T1000 (cell line): ENCODE measurements at regions not wholly inside any gene's neighbourhood (a gene's known extent, or its start where the extent isn't known, plus 50 kb on each side); places are given as distances from the start of the nearest gene placed in this dataset.
"Not testable (repeated sequence)": the region's sequence is repeated elsewhere in the genome, so short reads cannot be mapped to it uniquely, and the experiment has no call there.

Experiments
- DNase-seq: peaks from one replicate; lab custom pipeline; 2025; ENCODE audit warnings: mixed read lengths; lab: John Stamatoyannopoulos, UW

- no peak for DNase-seq
These were observed 1840.1 kb upstream of the RAG2 start for GRCh38 chr11:38438091-38438490.

GRCh38 chr11:38425578-38425977 is 1827.5 kb upstream of the RAG2 start:
- no peak for DNase-seq

- no peak for DNase-seq
These were observed 1825.0 kb upstream of the RAG2 start for GRCh38 chr11:38423042-38423441.

- DNase-seq, result no peak
These were observed 1818.1 kb upstream of the RAG2 start for GRCh38 chr11:38416141-38416540.

- no peak for DNase-seq
These were observed 1813.1 kb upstream of the RAG2 start for GRCh38 chr11:38411149-38411548.

GRCh38 chr11:38402063-38402462 is 1804.0 kb upstream of the RAG2 start:
- DNase-seq, result no peak

GRCh38 chr11:38392176-38392575 is 1794.1 kb upstream of the RAG2 start:
- DNase-seq, result no peak

- peak; percentile 24 for DNase-seq
These were observed 1786.5 kb upstream of the RAG2 start for GRCh38 chr11:38384568-38384967.

GRCh38 chr11:38365274-38365673 is 1767.2 kb upstream of the RAG2 start:
- no peak for DNase-seq

- no peak for DNase-seq
These were observed 1758.2 kb upstream of the RAG2 start for GRCh38 chr11:38356255-38356654.

- no peak for DNase-seq
These were observed 1747.2 kb upstream of the RAG2 start for GRCh38 chr11:38345286-38345685.

GRCh38 chr11:38341612-38342011 is 1743.6 kb upstream of the RAG2 start:
- DNase-seq, result not testable (repeated sequence)

- DNase-seq, result no peak
These were observed 1741.9 kb upstream of the RAG2 start for GRCh38 chr11:38339835-38340440.

GRCh38 chr11:38338022-38338421 is 1740.0 kb upstream of the RAG2 start:
- not testable (repeated sequence) for DNase-seq

GRCh38 chr11:38332046-38332445 is 1734.0 kb upstream of the RAG2 start:
- no peak for DNase-seq

GRCh38 chr11:38330578-38330977 is 1732.5 kb upstream of the RAG2 start:
- no peak for DNase-seq

- no peak for DNase-seq
These were observed 1726.1 kb upstream of the RAG2 start for GRCh38 chr11:38323961-38324761.

GRCh38 chr11:38315151-38315550 is 1717.1 kb upstream of the RAG2 start:
- DNase-seq, result no peak

- DNase-seq, result no peak
These were observed 1709.4 kb upstream of the RAG2 start for GRCh38 chr11:38307455-38307854.

- DNase-seq, result no peak
These were observed 1707.6 kb upstream of the RAG2 start for GRCh38 chr11:38305682-38306081.

GRCh38 chr11:38304926-38305325 is 1706.9 kb upstream of the RAG2 start:
- no peak for DNase-seq

GRCh38 chr11:38302564-38302963 is 1704.5 kb upstream of the RAG2 start:
- no peak for DNase-seq

GRCh38 chr11:38300570-38300969 is 1702.5 kb upstream of the RAG2 start:
- DNase-seq, result no peak
